Endothelial cell of umbilical vein (primary cell): ENCODE measurements at regions not wholly inside any gene's neighbourhood (a gene's known extent, or its start where the extent isn't known, plus 50 kb on each side); places are given as distances from the start of the nearest gene placed in this dataset.

Experiments
- BruUV-seq: library from RNA; stranded (reverse); fragments of 400-500 nt; replicated peaks from 2 replicates; lab custom pipeline; 2021; lab: Mats Ljungman, UMichigan
- CTCF ChIA-PET: fragments of 300-600, 350-600 bp; sonication (Branson Sonifier 250); formaldehyde crosslinking; loops from one replicate; lab custom pipeline; 2021; ENCODE audit warnings: antibody characterized with exemption, inconsistent platforms; lab: Charles Lee
- POLR2A ChIA-PET: fragments of 300-600, 350-600 bp; sonication (Branson Sonifier 250); formaldehyde crosslinking; loops from one replicate; lab custom pipeline; 2021; ENCODE audit warnings: antibody characterized with exemption, inconsistent platforms; lab: Charles Lee
- DNase-seq: peaks from one replicate; pipeline ENCODE4 v3.0.0-alpha.2; 2011; ENCODE audit warnings: low read depth, low spot score
- FAIRE-seq: peaks from 2 replicates; lab custom pipeline; 2011; peaks lifted over from hg19 to GRCh38; lab: Jason Lieb, UNC
- H2AFZ ChIP-seq: 2 replicates; pipeline ENCODE4 v1.6.0; 2012; ENCODE audit warnings: low read depth, low read length, control low read depth, inconsistent platforms
- H3K27ac ChIP-seq: 2 replicates; pipeline ENCODE4 v1.5.1; 2011; ENCODE audit warnings: low read depth, mild to moderate bottlenecking, control low read depth, low read length, moderate library complexity; ENCODE audit not compliant: insufficient read depth
- H3K27me3 ChIP-seq, 2 experiments: 2 replicates each; pipeline versions ENCODE4 v1.6.0 to v1.6.1; 2011; ENCODE audit warnings: low read length in 2 of 2, mixed read lengths in 1 of 2; ENCODE audit not compliant: control insufficient read depth in 2 of 2, insufficient read depth in 2 of 2
- H3K36me3 ChIP-seq, 2 experiments: 2 replicates in 1 of 2; 3 replicates in 1 of 2; pipeline ENCODE4 v1.5.1; 2011; ENCODE audit warnings: low read length in 2 of 2, mild to moderate bottlenecking in 1 of 2, moderate library complexity in 1 of 2; ENCODE audit not compliant: control insufficient read depth in 2 of 2, insufficient read depth in 2 of 2; ENCODE audit errors: extremely low read depth in 1 of 2
- H3K4me1 ChIP-seq: 3 replicates; pipeline ENCODE4 v1.5.1; 2011; ENCODE audit warnings: mild to moderate bottlenecking, low read length; ENCODE audit not compliant: control insufficient read depth, insufficient read depth; ENCODE audit errors: extremely low read depth
- H3K4me2 ChIP-seq: 2 replicates; pipeline ENCODE4 v1.6.1; 2011; ENCODE audit warnings: low read length, control low read depth, mixed read lengths; ENCODE audit not compliant: insufficient read depth
- H3K4me3 ChIP-seq, 3 experiments: fragments of 200-600 bp in 1 of 3; sonication (generic), shearing (Covaris generic) in 1 of 3; replicated peaks in 1 of 3; 2 replicates each; pipeline ENCODE4 v1.5.1; 2011 to 2016; ENCODE audit warnings: control low read depth in 3 of 3, low read length in 3 of 3, mild to moderate bottlenecking in 2 of 3, inconsistent platforms in 1 of 3, low read depth in 1 of 3, moderate library complexity in 1 of 3; ENCODE audit not compliant: insufficient read depth in 1 of 3
- H3K79me2 ChIP-seq: 2 replicates; pipeline ENCODE4 v1.6.0; 2012; ENCODE audit warnings: low read length, inconsistent platforms; ENCODE audit not compliant: control insufficient read depth, insufficient read depth
- H3K9ac ChIP-seq: replicated peaks from 2 replicates; pipeline ENCODE3; 2011; ENCODE audit warnings: low read length, control low read depth; ENCODE audit not compliant: insufficient read depth; ENCODE audit errors: extremely low read depth
- H3K9me1 ChIP-seq: replicated peaks from 3 replicates; pipeline ENCODE4 v1.6.0; 2011; ENCODE audit warnings: mild to moderate bottlenecking, low read length; ENCODE audit not compliant: control insufficient read depth, insufficient read depth; ENCODE audit errors: extremely low read depth
- H3K9me3 ChIP-seq: replicated peaks from 2 replicates; pipeline ENCODE4 v1.5.1; 2012; ENCODE audit warnings: low read length, inconsistent platforms; ENCODE audit not compliant: control insufficient read depth, insufficient read depth
- H4K20me1 ChIP-seq: replicated peaks from 2 replicates; pipeline ENCODE3; 2011; ENCODE audit warnings: mild to moderate bottlenecking, low read length; ENCODE audit not compliant: control insufficient read depth, insufficient read depth; ENCODE audit errors: extremely low read depth
- EZH2 ChIP-seq: IDR thresholded peaks from 2 replicates; pipeline ENCODE4 v1.6.1; 2012; ENCODE audit warnings: borderline replicate concordance, low read depth, mild to moderate bottlenecking, moderate library complexity, low read length, inconsistent platforms; ENCODE audit not compliant: severe bottlenecking
- FOS ChIP-seq: IDR thresholded peaks from 2 replicates; pipeline ENCODE4 v1.6.1; 2011; ENCODE audit warnings: mild to moderate bottlenecking, low read length, moderate library complexity, borderline replicate concordance; ENCODE audit not compliant: insufficient read depth
- GATA2 ChIP-seq: IDR thresholded peaks from 2 replicates; pipeline ENCODE4 v1.7.0; 2011; ENCODE audit warnings: low read depth, mild to moderate bottlenecking, moderate library complexity, mixed read lengths, low read length; ENCODE audit not compliant: insufficient read length, insufficient read depth
- JUN ChIP-seq: IDR thresholded peaks from 2 replicates; pipeline ENCODE4 v1.6.1; 2011; ENCODE audit warnings: borderline replicate concordance, low read depth; ENCODE audit not compliant: insufficient read length, insufficient read depth
- MAX ChIP-seq: IDR thresholded peaks from 2 replicates; pipeline ENCODE4 v1.6.1; 2011; ENCODE audit not compliant: insufficient read depth, insufficient read length
- MYC ChIP-seq: IDR thresholded peaks from one replicate; pipeline ENCODE4 v1.6.1; 2011; ENCODE audit warnings: mild to moderate bottlenecking, low read depth, low read length
- POLR2A ChIP-seq: IDR thresholded peaks from 2 replicates; pipeline ENCODE4 v1.6.1; 2012; ENCODE audit warnings: low read depth, mild to moderate bottlenecking, control low read depth, low read length
- POLR2AphosphoS5 ChIP-seq: IDR thresholded peaks from 2 replicates; pipeline ENCODE4 v1.6.1; 2012; ENCODE audit warnings: low read depth, mild to moderate bottlenecking, control low read depth, low read length, moderate library complexity; ENCODE audit not compliant: insufficient read depth
- dilution Hi-C: fragments of 300-500 bp; cut with MboI; formaldehyde crosslinking; loops from one replicate; pipeline ENCODE4 v1.15.0; 2019; ENCODE audit warnings: low sequenced_read_pairs; ENCODE audit not compliant: extremely low pct_ligation_motif_present
- intact Hi-C: fragments of 100-400 bp; cut with micrococcal nuclease; formaldehyde crosslinking; loops from one replicate; pipeline ENCODE4 v1.10.0; 2022
- TF ChIP-seq, protein P1 (sequence below), 2 donors: IDR thresholded peaks; 1 replicate in 1 of 2; 2 replicates in 1 of 2; pipeline ENCODE4 v1.5.1; 2011; ENCODE audit warnings: low read length in 2 of 2, mild to moderate bottlenecking in 2 of 2, moderate library complexity in 2 of 2, control low read depth in 1 of 2, inconsistent platforms in 1 of 2, low read depth in 1 of 2; ENCODE audit not compliant: insufficient read depth in 1 of 2; ENCODE audit errors: extremely low read depth in 1 of 2

DNA sequence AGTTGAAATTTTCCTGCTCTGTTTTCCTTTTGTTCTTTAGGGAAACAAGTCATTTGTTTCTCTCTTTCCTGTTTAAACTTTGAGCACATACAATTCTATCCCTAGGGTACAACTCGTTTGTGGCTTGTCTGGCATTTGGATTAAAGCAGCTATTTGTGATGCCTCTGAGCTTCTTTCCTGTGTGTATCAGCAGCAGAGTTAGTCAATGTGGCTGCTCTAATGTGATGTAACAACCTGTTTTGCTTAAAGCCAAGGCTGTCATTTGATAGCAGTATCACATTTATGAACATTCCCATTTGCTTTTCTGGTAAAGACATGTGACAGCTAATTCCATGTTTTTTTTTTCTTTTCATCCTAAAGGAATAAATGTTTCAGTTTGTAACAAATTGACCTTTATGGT, 314.3 kb upstream of the CHD1 start:
- FAIRE-seq (no peak), DNase-seq (no peak)
- H3K9me3 ChIP-seq, result no peaks in the 10 kb centered on the region
- H3K9ac ChIP-seq, result no peak overlapping the region
- H3K36me3 ChIP-seq, result no peaks in the 10 kb centered on the region
- TF ChIP-seq MAX (no peak), JUN (no peak), POLR2A (no peak), EZH2 (no peak), POLR2AphosphoS5 (no peak), FOS (no peak), GATA2 (no peak), MYC (no peak)
- TF ChIP-seq, protein P1, sequence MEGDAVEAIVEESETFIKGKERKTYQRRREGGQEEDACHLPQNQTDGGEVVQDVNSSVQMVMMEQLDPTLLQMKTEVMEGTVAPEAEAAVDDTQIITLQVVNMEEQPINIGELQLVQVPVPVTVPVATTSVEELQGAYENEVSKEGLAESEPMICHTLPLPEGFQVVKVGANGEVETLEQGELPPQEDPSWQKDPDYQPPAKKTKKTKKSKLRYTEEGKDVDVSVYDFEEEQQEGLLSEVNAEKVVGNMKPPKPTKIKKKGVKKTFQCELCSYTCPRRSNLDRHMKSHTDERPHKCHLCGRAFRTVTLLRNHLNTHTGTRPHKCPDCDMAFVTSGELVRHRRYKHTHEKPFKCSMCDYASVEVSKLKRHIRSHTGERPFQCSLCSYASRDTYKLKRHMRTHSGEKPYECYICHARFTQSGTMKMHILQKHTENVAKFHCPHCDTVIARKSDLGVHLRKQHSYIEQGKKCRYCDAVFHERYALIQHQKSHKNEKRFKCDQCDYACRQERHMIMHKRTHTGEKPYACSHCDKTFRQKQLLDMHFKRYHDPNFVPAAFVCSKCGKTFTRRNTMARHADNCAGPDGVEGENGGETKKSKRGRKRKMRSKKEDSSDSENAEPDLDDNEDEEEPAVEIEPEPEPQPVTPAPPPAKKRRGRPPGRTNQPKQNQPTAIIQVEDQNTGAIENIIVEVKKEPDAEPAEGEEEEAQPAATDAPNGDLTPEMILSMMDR (IDR thresholded peaks at IDR 0.05; ENCODE audit: extremely low read depth in 1 of 2, insufficient read depth in 1 of 2, low read depth in 1 of 2, low read length in 2 of 2), result no peak
- H3K27me3 ChIP-seq, result no peaks in the 10 kb centered on the region
- no peak overlapping the region for H2AFZ ChIP-seq
- ChIA-PET POLR2A (no interaction called here), CTCF (no interaction called here)
- H3K79me2 ChIP-seq, result no peaks in the 10 kb centered on the region
- no TSS peak for BruUV-seq
- H3K9me1 ChIP-seq, result no peaks in the 10 kb centered on the region
- no peaks in the 10 kb centered on the region for H4K20me1 ChIP-seq
- H3K27ac ChIP-seq, result no peak overlapping the region
- intact Hi-C loops, result no loop called here
- peaks cover 5% of the 10 kb centered on the region for H3K4me1 ChIP-seq
- H3K4me2 ChIP-seq, result no peak overlapping the region
- H3K4me3 ChIP-seq, result no peak overlapping the region
- dilution Hi-C loops, result no loop called here
